Endothelial cell of umbilical vein (primary cell): ENCODE measurements at regions not wholly inside any gene's neighbourhood (a gene's known extent, or its start where the extent isn't known, plus 50 kb on each side); places are given as distances from the start of the nearest gene placed in this dataset.

Experiments used
- BruUV-seq: library from RNA; stranded (reverse); fragments of 400-500 nt; replicated peaks from 2 replicates; lab custom pipeline; 2021; lab: Mats Ljungman, UMichigan
- CTCF ChIA-PET: fragments of 300-600, 350-600 bp; sonication (Branson Sonifier 250); formaldehyde crosslinking; loops from one replicate; lab custom pipeline; 2021; ENCODE audit warnings: antibody characterized with exemption, inconsistent platforms; lab: Charles Lee
- POLR2A ChIA-PET: fragments of 300-600, 350-600 bp; sonication (Branson Sonifier 250); formaldehyde crosslinking; loops from one replicate; lab custom pipeline; 2021; ENCODE audit warnings: antibody characterized with exemption, inconsistent platforms; lab: Charles Lee
- DNase-seq: peaks from one replicate; pipeline ENCODE4 v3.0.0-alpha.2; 2011; ENCODE audit warnings: low read depth, low spot score
- FAIRE-seq: peaks from 2 replicates; lab custom pipeline; 2011; peaks lifted over from hg19 to GRCh38; lab: Jason Lieb, UNC
- H2AFZ ChIP-seq: 2 replicates; pipeline ENCODE4 v1.6.0; 2012; ENCODE audit warnings: low read depth, low read length, control low read depth, inconsistent platforms
- H3K27ac ChIP-seq: 2 replicates; pipeline ENCODE4 v1.5.1; 2011; ENCODE audit warnings: low read depth, mild to moderate bottlenecking, control low read depth, low read length, moderate library complexity; ENCODE audit not compliant: insufficient read depth
- H3K27me3 ChIP-seq, 2 experiments: 2 replicates each; pipeline versions ENCODE4 v1.6.0 to v1.6.1; 2011; ENCODE audit warnings: low read length in 2 of 2, mixed read lengths in 1 of 2; ENCODE audit not compliant: control insufficient read depth in 2 of 2, insufficient read depth in 2 of 2
- H3K36me3 ChIP-seq, 2 experiments: 2 replicates in 1 of 2; 3 replicates in 1 of 2; pipeline ENCODE4 v1.5.1; 2011; ENCODE audit warnings: low read length in 2 of 2, mild to moderate bottlenecking in 1 of 2, moderate library complexity in 1 of 2; ENCODE audit not compliant: control insufficient read depth in 2 of 2, insufficient read depth in 2 of 2; ENCODE audit errors: extremely low read depth in 1 of 2
- H3K4me1 ChIP-seq: 3 replicates; pipeline ENCODE4 v1.5.1; 2011; ENCODE audit warnings: mild to moderate bottlenecking, low read length; ENCODE audit not compliant: control insufficient read depth, insufficient read depth; ENCODE audit errors: extremely low read depth
- H3K4me2 ChIP-seq: 2 replicates; pipeline ENCODE4 v1.6.1; 2011; ENCODE audit warnings: low read length, control low read depth, mixed read lengths; ENCODE audit not compliant: insufficient read depth
- H3K4me3 ChIP-seq, 3 experiments: fragments of 200-600 bp in 1 of 3; sonication (generic), shearing (Covaris generic) in 1 of 3; replicated peaks in 1 of 3; 2 replicates each; pipeline ENCODE4 v1.5.1; 2011 to 2016; ENCODE audit warnings: control low read depth in 3 of 3, low read length in 3 of 3, mild to moderate bottlenecking in 2 of 3, inconsistent platforms in 1 of 3, low read depth in 1 of 3, moderate library complexity in 1 of 3; ENCODE audit not compliant: insufficient read depth in 1 of 3
- H3K79me2 ChIP-seq: 2 replicates; pipeline ENCODE4 v1.6.0; 2012; ENCODE audit warnings: low read length, inconsistent platforms; ENCODE audit not compliant: control insufficient read depth, insufficient read depth
- H3K9ac ChIP-seq: replicated peaks from 2 replicates; pipeline ENCODE3; 2011; ENCODE audit warnings: low read length, control low read depth; ENCODE audit not compliant: insufficient read depth; ENCODE audit errors: extremely low read depth
- H3K9me1 ChIP-seq: replicated peaks from 3 replicates; pipeline ENCODE4 v1.6.0; 2011; ENCODE audit warnings: mild to moderate bottlenecking, low read length; ENCODE audit not compliant: control insufficient read depth, insufficient read depth; ENCODE audit errors: extremely low read depth
- H3K9me3 ChIP-seq: replicated peaks from 2 replicates; pipeline ENCODE4 v1.5.1; 2012; ENCODE audit warnings: low read length, inconsistent platforms; ENCODE audit not compliant: control insufficient read depth, insufficient read depth
- H4K20me1 ChIP-seq: replicated peaks from 2 replicates; pipeline ENCODE3; 2011; ENCODE audit warnings: mild to moderate bottlenecking, low read length; ENCODE audit not compliant: control insufficient read depth, insufficient read depth; ENCODE audit errors: extremely low read depth
- EZH2 ChIP-seq: IDR thresholded peaks from 2 replicates; pipeline ENCODE4 v1.6.1; 2012; ENCODE audit warnings: borderline replicate concordance, low read depth, mild to moderate bottlenecking, moderate library complexity, low read length, inconsistent platforms; ENCODE audit not compliant: severe bottlenecking
- FOS ChIP-seq: IDR thresholded peaks from 2 replicates; pipeline ENCODE4 v1.6.1; 2011; ENCODE audit warnings: mild to moderate bottlenecking, low read length, moderate library complexity, borderline replicate concordance; ENCODE audit not compliant: insufficient read depth
- GATA2 ChIP-seq: IDR thresholded peaks from 2 replicates; pipeline ENCODE4 v1.7.0; 2011; ENCODE audit warnings: low read depth, mild to moderate bottlenecking, moderate library complexity, mixed read lengths, low read length; ENCODE audit not compliant: insufficient read length, insufficient read depth
- JUN ChIP-seq: IDR thresholded peaks from 2 replicates; pipeline ENCODE4 v1.6.1; 2011; ENCODE audit warnings: borderline replicate concordance, low read depth; ENCODE audit not compliant: insufficient read length, insufficient read depth
- MYC ChIP-seq: IDR thresholded peaks from one replicate; pipeline ENCODE4 v1.6.1; 2011; ENCODE audit warnings: mild to moderate bottlenecking, low read depth, low read length
- POLR2A ChIP-seq: IDR thresholded peaks from 2 replicates; pipeline ENCODE4 v1.6.1; 2012; ENCODE audit warnings: low read depth, mild to moderate bottlenecking, control low read depth, low read length
- POLR2AphosphoS5 ChIP-seq: IDR thresholded peaks from 2 replicates; pipeline ENCODE4 v1.6.1; 2012; ENCODE audit warnings: low read depth, mild to moderate bottlenecking, control low read depth, low read length, moderate library complexity; ENCODE audit not compliant: insufficient read depth
- dilution Hi-C: fragments of 300-500 bp; cut with MboI; formaldehyde crosslinking; loops from one replicate; pipeline ENCODE4 v1.15.0; 2019; ENCODE audit warnings: low sequenced_read_pairs; ENCODE audit not compliant: extremely low pct_ligation_motif_present
- intact Hi-C: fragments of 100-400 bp; cut with micrococcal nuclease; formaldehyde crosslinking; loops from one replicate; pipeline ENCODE4 v1.10.0; 2022
- TF ChIP-seq, protein P1 (sequence below), 2 donors: IDR thresholded peaks; 1 replicate in 1 of 2; 2 replicates in 1 of 2; pipeline ENCODE4 v1.5.1; 2011; ENCODE audit warnings: low read length in 2 of 2, mild to moderate bottlenecking in 2 of 2, moderate library complexity in 2 of 2, control low read depth in 1 of 2, inconsistent platforms in 1 of 2, low read depth in 1 of 2; ENCODE audit not compliant: insufficient read depth in 1 of 2; ENCODE audit errors: extremely low read depth in 1 of 2
- TF ChIP-seq, protein P2 (sequence below): IDR thresholded peaks from 2 replicates; pipeline ENCODE4 v1.6.1; 2011; ENCODE audit not compliant: insufficient read depth, insufficient read length

DNA sequence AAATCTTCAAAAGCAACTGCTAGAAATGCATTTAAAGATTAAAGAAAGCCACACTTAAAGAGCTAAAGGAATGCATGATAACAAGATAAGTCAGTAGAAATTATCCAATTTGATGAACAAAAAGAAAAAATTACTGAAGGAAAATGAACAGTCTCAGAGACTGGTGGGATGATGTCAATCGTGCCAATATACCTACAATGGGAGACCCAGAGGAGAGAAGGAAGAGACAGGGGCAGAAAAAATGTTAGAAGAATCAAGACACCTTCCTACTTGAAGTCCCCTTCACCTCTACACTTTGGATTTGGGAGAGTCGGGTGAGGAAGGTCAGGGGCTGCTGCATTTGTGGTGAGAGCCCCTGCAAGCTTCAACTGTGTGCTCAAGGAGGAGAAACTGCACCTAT lies 216.3 kb downstream of the BUD13 start:
- no peaks in the 10 kb centered on the region for H3K9me1 ChIP-seq
- BruUV-seq = no TSS peak
- FAIRE-seq (no peak), DNase-seq (no peak)
- H3K27ac ChIP-seq = no peak overlapping the region
- no peaks in the 10 kb centered on the region for H3K27me3 ChIP-seq
- CTCF ChIA-PET = interaction anchor here (1.2 to 1.6 kb wide), 2 partner anchors 43 to 85 kb away, joined by 5 read pairs; no protein-coding TSS in a partner anchor
- TF ChIP-seq FOS (no peak), EZH2 (no peak), MYC (no peak), JUN (no peak), POLR2AphosphoS5 (no peak), GATA2 (no peak), POLR2A (no peak)
- TF ChIP-seq, protein P1, sequence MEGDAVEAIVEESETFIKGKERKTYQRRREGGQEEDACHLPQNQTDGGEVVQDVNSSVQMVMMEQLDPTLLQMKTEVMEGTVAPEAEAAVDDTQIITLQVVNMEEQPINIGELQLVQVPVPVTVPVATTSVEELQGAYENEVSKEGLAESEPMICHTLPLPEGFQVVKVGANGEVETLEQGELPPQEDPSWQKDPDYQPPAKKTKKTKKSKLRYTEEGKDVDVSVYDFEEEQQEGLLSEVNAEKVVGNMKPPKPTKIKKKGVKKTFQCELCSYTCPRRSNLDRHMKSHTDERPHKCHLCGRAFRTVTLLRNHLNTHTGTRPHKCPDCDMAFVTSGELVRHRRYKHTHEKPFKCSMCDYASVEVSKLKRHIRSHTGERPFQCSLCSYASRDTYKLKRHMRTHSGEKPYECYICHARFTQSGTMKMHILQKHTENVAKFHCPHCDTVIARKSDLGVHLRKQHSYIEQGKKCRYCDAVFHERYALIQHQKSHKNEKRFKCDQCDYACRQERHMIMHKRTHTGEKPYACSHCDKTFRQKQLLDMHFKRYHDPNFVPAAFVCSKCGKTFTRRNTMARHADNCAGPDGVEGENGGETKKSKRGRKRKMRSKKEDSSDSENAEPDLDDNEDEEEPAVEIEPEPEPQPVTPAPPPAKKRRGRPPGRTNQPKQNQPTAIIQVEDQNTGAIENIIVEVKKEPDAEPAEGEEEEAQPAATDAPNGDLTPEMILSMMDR (IDR thresholded peaks at IDR 0.05; ENCODE audit: extremely low read depth in 1 of 2, insufficient read depth in 1 of 2, low read depth in 1 of 2, low read length in 2 of 2) = no peak
- TF ChIP-seq, protein P2, sequence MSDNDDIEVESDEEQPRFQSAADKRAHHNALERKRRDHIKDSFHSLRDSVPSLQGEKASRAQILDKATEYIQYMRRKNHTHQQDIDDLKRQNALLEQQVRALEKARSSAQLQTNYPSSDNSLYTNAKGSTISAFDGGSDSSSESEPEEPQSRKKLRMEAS = no peak
- H3K9ac ChIP-seq = no peak overlapping the region
- POLR2A ChIA-PET = no interaction called here
- no peaks in the 10 kb centered on the region for H4K20me1 ChIP-seq
- intact Hi-C loops = no loop called here
- H2AFZ ChIP-seq = no peak overlapping the region
- dilution Hi-C loops = no loop called here
- H3K4me1 ChIP-seq = peaks cover 21% of the 10 kb centered on the region
- H3K4me3 ChIP-seq = no peak overlapping the region
- H3K4me2 ChIP-seq = no peak overlapping the region
- no peaks in the 10 kb centered on the region for H3K79me2 ChIP-seq
- H3K9me3 ChIP-seq = no peaks in the 10 kb centered on the region
- H3K36me3 ChIP-seq = no peaks in the 10 kb centered on the region
